ENCODE measurements at regions not wholly inside any gene's neighbourhood (a gene's known extent, or its start where the extent isn't known, plus 50 kb on each side); places are given as distances from the start of the nearest gene placed in this dataset.

- Histone ChIP-seq H3K36me3 (replicated peaks; ENCODE audit: insufficient read depth, low read depth) (no peaks in the 10 kb centered on the region), H4K20me1 (ENCODE audit: insufficient read depth, poor library complexity, severe bottlenecking) (no peaks in the 10 kb centered on the region), H3K27me3 (no peaks in the 10 kb centered on the region), H3K4me2 (no peak overlapping the region), H3K9me3 (ENCODE audit: low read depth) (no peaks in the 10 kb centered on the region), H3K9me2 (replicated peaks; ENCODE audit: insufficient read depth) (no peaks in the 10 kb centered on the region), H2AFZ (no peak overlapping the region), H3K27ac (no peak overlapping the region), H3K79me2 (no peaks in the 10 kb centered on the region), H3K4me1 (ENCODE audit: insufficient read depth) (no peaks in the 10 kb centered on the region), H3K4me3 (no peak overlapping the region)
- no peak for DNase-seq (ENCODE audit: low spot score)
- TF ChIP-seq EZH2 (IDR thresholded peaks at IDR 0.05; ENCODE audit: borderline replicate concordance) (no peak), EZH2phosphoT487 (IDR thresholded peaks at IDR 0.05; ENCODE audit: low read depth, severe bottlenecking, unreplicated experiment) (no peak), CTCF (IDR thresholded peaks at IDR 0.05; ENCODE audit: poor library complexity) (no peak)
- WGBS (ENCODE audit: low lambda C conversion rate, missing lambda C conversion rate): 84% methylated on average over 6 of the region's 6 CpGs
Observed at GRCh38 chr9:95788521-95788991, 86.9 kb upstream of the ERCC6L2 start.

GRCh38 chr9:95788021-95788420 lies 87.5 kb upstream of the ERCC6L2 start:
- H2AFZ ChIP-seq: no peak overlapping the region
- H3K36me3 ChIP-seq (replicated peaks; ENCODE audit: insufficient read depth, low read depth): no peaks in the 10 kb centered on the region
- no peaks in the 10 kb centered on the region for H3K27me3 ChIP-seq
- H3K4me3 ChIP-seq: no peak overlapping the region
- no peaks in the 10 kb centered on the region for H3K9me3 ChIP-seq (ENCODE audit: low read depth)
- TF ChIP-seq EZH2 (IDR thresholded peaks at IDR 0.05; ENCODE audit: borderline replicate concordance): no peak
- TF ChIP-seq EZH2phosphoT487 (IDR thresholded peaks at IDR 0.05; ENCODE audit: low read depth, severe bottlenecking, unreplicated experiment): no peak
- no peak for TF ChIP-seq CTCF (IDR thresholded peaks at IDR 0.05; ENCODE audit: poor library complexity)
- no peaks in the 10 kb centered on the region for H3K9me2 ChIP-seq (replicated peaks; ENCODE audit: insufficient read depth)
- no peak overlapping the region for H3K27ac ChIP-seq
- DNase-seq (ENCODE audit: low spot score): no peak
- WGBS (ENCODE audit: low lambda C conversion rate, missing lambda C conversion rate): 53% methylated on average over 7 of the region's 7 CpGs
- H4K20me1 ChIP-seq (ENCODE audit: insufficient read depth, poor library complexity, severe bottlenecking): no peaks in the 10 kb centered on the region
- no peaks in the 10 kb centered on the region for H3K4me1 ChIP-seq (ENCODE audit: insufficient read depth)
- H3K79me2 ChIP-seq: no peaks in the 10 kb centered on the region
- H3K4me2 ChIP-seq: no peak overlapping the region

- no peak for DNase-seq (ENCODE audit: low spot score)
- TF ChIP-seq EZH2phosphoT487 (IDR thresholded peaks at IDR 0.05; ENCODE audit: low read depth, severe bottlenecking, unreplicated experiment) (no peak), CTCF (IDR thresholded peaks at IDR 0.05; ENCODE audit: poor library complexity) (no peak), EZH2 (IDR thresholded peaks at IDR 0.05; ENCODE audit: borderline replicate concordance) (no peak)
- Histone ChIP-seq H3K9me3 (ENCODE audit: low read depth) (no peaks in the 10 kb centered on the region), H3K27me3 (no peaks in the 10 kb centered on the region), H3K4me2 (no peak overlapping the region), H3K4me1 (ENCODE audit: insufficient read depth) (peaks cover 4% of the 10 kb centered on the region), H3K9me2 (replicated peaks; ENCODE audit: insufficient read depth) (no peaks in the 10 kb centered on the region), H3K4me3 (no peak overlapping the region), H3K36me3 (replicated peaks; ENCODE audit: insufficient read depth, low read depth) (no peaks in the 10 kb centered on the region), H4K20me1 (ENCODE audit: insufficient read depth, poor library complexity, severe bottlenecking) (no peaks in the 10 kb centered on the region), H2AFZ (no peak overlapping the region), H3K79me2 (no peaks in the 10 kb centered on the region), H3K27ac (no peak overlapping the region)
- 94% methylated on average over 3 of the region's 3 CpGs for WGBS (ENCODE audit: low lambda C conversion rate, missing lambda C conversion rate)
Observed at GRCh38 chr9:95785209-95785608, 90.3 kb upstream of the ERCC6L2 start.

GRCh38 chr9:95784318-95784717 lies 91.2 kb upstream of the ERCC6L2 start:
- H3K4me3 ChIP-seq: no peak overlapping the region
- H3K9me2 ChIP-seq (replicated peaks; ENCODE audit: insufficient read depth): no peaks in the 10 kb centered on the region
- H3K4me2 ChIP-seq: no peak overlapping the region
- WGBS (ENCODE audit: low lambda C conversion rate, missing lambda C conversion rate): 96% methylated on average over 17 of the region's 31 CpGs
- no peaks in the 10 kb centered on the region for H3K79me2 ChIP-seq
- no peaks in the 10 kb centered on the region for H3K36me3 ChIP-seq (replicated peaks; ENCODE audit: insufficient read depth, low read depth)
- H3K27ac ChIP-seq: no peak overlapping the region
- DNase-seq (ENCODE audit: low spot score): no peak
- H3K27me3 ChIP-seq: no peaks in the 10 kb centered on the region
- H4K20me1 ChIP-seq (ENCODE audit: insufficient read depth, poor library complexity, severe bottlenecking): no peaks in the 10 kb centered on the region
- H3K4me1 ChIP-seq (ENCODE audit: insufficient read depth): peaks cover 4% of the 10 kb centered on the region
- TF ChIP-seq CTCF (IDR thresholded peaks at IDR 0.05; ENCODE audit: poor library complexity) (no peak), EZH2 (IDR thresholded peaks at IDR 0.05; ENCODE audit: borderline replicate concordance) (no peak), EZH2phosphoT487 (IDR thresholded peaks at IDR 0.05; ENCODE audit: low read depth, severe bottlenecking, unreplicated experiment) (no peak)
- no peaks in the 10 kb centered on the region for H3K9me3 ChIP-seq (ENCODE audit: low read depth)
- H2AFZ ChIP-seq: no peak overlapping the region
